Endothelial cell of umbilical vein (primary cell): ENCODE measurements at regions not wholly inside any gene's neighbourhood (a gene's known extent, or its start where the extent isn't known, plus 50 kb on each side); places are given as distances from the start of the nearest gene placed in this dataset.

Source experiments
- BruUV-seq: library from RNA; stranded (reverse); fragments of 400-500 nt; replicated peaks from 2 replicates; lab custom pipeline; 2021; lab: Mats Ljungman, UMichigan
- CTCF ChIA-PET: fragments of 300-600, 350-600 bp; sonication (Branson Sonifier 250); formaldehyde crosslinking; loops from one replicate; lab custom pipeline; 2021; ENCODE audit warnings: antibody characterized with exemption, inconsistent platforms; lab: Charles Lee
- POLR2A ChIA-PET: fragments of 300-600, 350-600 bp; sonication (Branson Sonifier 250); formaldehyde crosslinking; loops from one replicate; lab custom pipeline; 2021; ENCODE audit warnings: antibody characterized with exemption, inconsistent platforms; lab: Charles Lee
- DNase-seq: peaks from one replicate; pipeline ENCODE4 v3.0.0-alpha.2; 2011; ENCODE audit warnings: low read depth, low spot score
- FAIRE-seq: peaks from 2 replicates; lab custom pipeline; 2011; peaks lifted over from hg19 to GRCh38; lab: Jason Lieb, UNC
- H2AFZ ChIP-seq: 2 replicates; pipeline ENCODE4 v1.6.0; 2012; ENCODE audit warnings: low read depth, low read length, control low read depth, inconsistent platforms
- H3K27ac ChIP-seq: 2 replicates; pipeline ENCODE4 v1.5.1; 2011; ENCODE audit warnings: low read depth, mild to moderate bottlenecking, control low read depth, low read length, moderate library complexity; ENCODE audit not compliant: insufficient read depth
- H3K27me3 ChIP-seq, 2 experiments: 2 replicates each; pipeline versions ENCODE4 v1.6.0 to v1.6.1; 2011; ENCODE audit warnings: low read length in 2 of 2, mixed read lengths in 1 of 2; ENCODE audit not compliant: control insufficient read depth in 2 of 2, insufficient read depth in 2 of 2
- H3K36me3 ChIP-seq, 2 experiments: 2 replicates in 1 of 2; 3 replicates in 1 of 2; pipeline ENCODE4 v1.5.1; 2011; ENCODE audit warnings: low read length in 2 of 2, mild to moderate bottlenecking in 1 of 2, moderate library complexity in 1 of 2; ENCODE audit not compliant: control insufficient read depth in 2 of 2, insufficient read depth in 2 of 2; ENCODE audit errors: extremely low read depth in 1 of 2
- H3K4me1 ChIP-seq: 3 replicates; pipeline ENCODE4 v1.5.1; 2011; ENCODE audit warnings: mild to moderate bottlenecking, low read length; ENCODE audit not compliant: control insufficient read depth, insufficient read depth; ENCODE audit errors: extremely low read depth
- H3K4me2 ChIP-seq: 2 replicates; pipeline ENCODE4 v1.6.1; 2011; ENCODE audit warnings: low read length, control low read depth, mixed read lengths; ENCODE audit not compliant: insufficient read depth
- H3K4me3 ChIP-seq, 3 experiments: fragments of 200-600 bp in 1 of 3; sonication (generic), shearing (Covaris generic) in 1 of 3; replicated peaks in 1 of 3; 2 replicates each; pipeline ENCODE4 v1.5.1; 2011 to 2016; ENCODE audit warnings: control low read depth in 3 of 3, low read length in 3 of 3, mild to moderate bottlenecking in 2 of 3, inconsistent platforms in 1 of 3, low read depth in 1 of 3, moderate library complexity in 1 of 3; ENCODE audit not compliant: insufficient read depth in 1 of 3
- H3K79me2 ChIP-seq: 2 replicates; pipeline ENCODE4 v1.6.0; 2012; ENCODE audit warnings: low read length, inconsistent platforms; ENCODE audit not compliant: control insufficient read depth, insufficient read depth
- H3K9ac ChIP-seq: replicated peaks from 2 replicates; pipeline ENCODE3; 2011; ENCODE audit warnings: low read length, control low read depth; ENCODE audit not compliant: insufficient read depth; ENCODE audit errors: extremely low read depth
- H3K9me1 ChIP-seq: replicated peaks from 3 replicates; pipeline ENCODE4 v1.6.0; 2011; ENCODE audit warnings: mild to moderate bottlenecking, low read length; ENCODE audit not compliant: control insufficient read depth, insufficient read depth; ENCODE audit errors: extremely low read depth
- H3K9me3 ChIP-seq: replicated peaks from 2 replicates; pipeline ENCODE4 v1.5.1; 2012; ENCODE audit warnings: low read length, inconsistent platforms; ENCODE audit not compliant: control insufficient read depth, insufficient read depth
- H4K20me1 ChIP-seq: replicated peaks from 2 replicates; pipeline ENCODE3; 2011; ENCODE audit warnings: mild to moderate bottlenecking, low read length; ENCODE audit not compliant: control insufficient read depth, insufficient read depth; ENCODE audit errors: extremely low read depth
- EZH2 ChIP-seq: IDR thresholded peaks from 2 replicates; pipeline ENCODE4 v1.6.1; 2012; ENCODE audit warnings: borderline replicate concordance, low read depth, mild to moderate bottlenecking, moderate library complexity, low read length, inconsistent platforms; ENCODE audit not compliant: severe bottlenecking
- FOS ChIP-seq: IDR thresholded peaks from 2 replicates; pipeline ENCODE4 v1.6.1; 2011; ENCODE audit warnings: mild to moderate bottlenecking, low read length, moderate library complexity, borderline replicate concordance; ENCODE audit not compliant: insufficient read depth
- GATA2 ChIP-seq: IDR thresholded peaks from 2 replicates; pipeline ENCODE4 v1.7.0; 2011; ENCODE audit warnings: low read depth, mild to moderate bottlenecking, moderate library complexity, mixed read lengths, low read length; ENCODE audit not compliant: insufficient read length, insufficient read depth
- JUN ChIP-seq: IDR thresholded peaks from 2 replicates; pipeline ENCODE4 v1.6.1; 2011; ENCODE audit warnings: borderline replicate concordance, low read depth; ENCODE audit not compliant: insufficient read length, insufficient read depth
- MYC ChIP-seq: IDR thresholded peaks from one replicate; pipeline ENCODE4 v1.6.1; 2011; ENCODE audit warnings: mild to moderate bottlenecking, low read depth, low read length
- POLR2A ChIP-seq: IDR thresholded peaks from 2 replicates; pipeline ENCODE4 v1.6.1; 2012; ENCODE audit warnings: low read depth, mild to moderate bottlenecking, control low read depth, low read length
- POLR2AphosphoS5 ChIP-seq: IDR thresholded peaks from 2 replicates; pipeline ENCODE4 v1.6.1; 2012; ENCODE audit warnings: low read depth, mild to moderate bottlenecking, control low read depth, low read length, moderate library complexity; ENCODE audit not compliant: insufficient read depth
- dilution Hi-C: fragments of 300-500 bp; cut with MboI; formaldehyde crosslinking; loops from one replicate; pipeline ENCODE4 v1.15.0; 2019; ENCODE audit warnings: low sequenced_read_pairs; ENCODE audit not compliant: extremely low pct_ligation_motif_present
- intact Hi-C: fragments of 100-400 bp; cut with micrococcal nuclease; formaldehyde crosslinking; loops from one replicate; pipeline ENCODE4 v1.10.0; 2022
- TF ChIP-seq, protein P1 (sequence below), 2 donors: IDR thresholded peaks; 1 replicate in 1 of 2; 2 replicates in 1 of 2; pipeline ENCODE4 v1.5.1; 2011; ENCODE audit warnings: low read length in 2 of 2, mild to moderate bottlenecking in 2 of 2, moderate library complexity in 2 of 2, control low read depth in 1 of 2, inconsistent platforms in 1 of 2, low read depth in 1 of 2; ENCODE audit not compliant: insufficient read depth in 1 of 2; ENCODE audit errors: extremely low read depth in 1 of 2
- TF ChIP-seq, protein P2 (sequence below): IDR thresholded peaks from 2 replicates; pipeline ENCODE4 v1.6.1; 2011; ENCODE audit not compliant: insufficient read depth, insufficient read length

DNA sequence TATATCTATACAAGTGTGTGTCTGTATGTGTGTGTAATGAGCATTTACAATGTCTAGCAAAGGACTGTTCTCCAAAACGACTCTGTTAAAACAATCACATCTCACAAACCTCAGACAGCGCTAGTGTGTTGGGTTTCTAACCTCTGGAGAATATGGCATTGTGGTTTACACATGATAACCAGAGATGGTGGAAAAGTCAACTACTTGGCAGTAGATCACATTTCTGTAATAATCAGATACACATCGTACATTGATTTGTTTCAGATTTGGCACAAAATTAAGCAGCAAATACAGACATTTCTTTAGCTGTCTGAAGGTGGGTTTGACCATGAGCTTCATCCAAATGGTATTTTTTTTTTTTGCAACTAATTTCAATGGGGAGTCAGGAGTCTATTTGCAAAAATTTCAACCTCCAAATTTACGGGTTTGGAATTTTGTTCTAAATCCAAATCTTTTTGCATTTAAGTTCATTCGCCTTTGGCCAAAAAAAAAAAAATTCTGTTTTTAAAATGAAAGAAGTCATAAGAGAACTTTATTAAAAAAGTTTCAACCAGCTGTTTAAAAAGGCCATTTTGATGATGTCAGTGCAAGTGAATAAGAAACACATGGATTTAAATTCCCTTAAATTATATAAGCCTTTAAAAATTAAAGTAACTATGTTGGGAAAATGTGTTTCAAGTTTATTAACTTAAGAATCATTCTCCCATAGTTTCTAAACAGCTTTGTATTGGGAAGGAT is 127.8 kb downstream of the TMEM26 start:
- intact Hi-C loops: no loop called here
- no peak overlapping the region for H2AFZ ChIP-seq
- H4K20me1 ChIP-seq: no peaks in the 10 kb centered on the region
- dilution Hi-C loops: no loop called here
- H3K27ac ChIP-seq: no peak overlapping the region
- H3K4me2 ChIP-seq: no peak overlapping the region
- FAIRE-seq: no peak
- no TSS peak for BruUV-seq
- H3K9ac ChIP-seq: no peak overlapping the region
- POLR2A ChIA-PET: no interaction called here
- DNase-seq: no peak
- no peaks in the 10 kb centered on the region for H3K9me1 ChIP-seq
- no peaks in the 10 kb centered on the region for H3K4me1 ChIP-seq
- H3K27me3 ChIP-seq: peaks cover 0 to 1% of the 10 kb centered on the region in 2 experiments
- TF ChIP-seq MYC: no peak
- no peak for TF ChIP-seq POLR2A
- no peak for TF ChIP-seq JUN
- TF ChIP-seq, protein P1, sequence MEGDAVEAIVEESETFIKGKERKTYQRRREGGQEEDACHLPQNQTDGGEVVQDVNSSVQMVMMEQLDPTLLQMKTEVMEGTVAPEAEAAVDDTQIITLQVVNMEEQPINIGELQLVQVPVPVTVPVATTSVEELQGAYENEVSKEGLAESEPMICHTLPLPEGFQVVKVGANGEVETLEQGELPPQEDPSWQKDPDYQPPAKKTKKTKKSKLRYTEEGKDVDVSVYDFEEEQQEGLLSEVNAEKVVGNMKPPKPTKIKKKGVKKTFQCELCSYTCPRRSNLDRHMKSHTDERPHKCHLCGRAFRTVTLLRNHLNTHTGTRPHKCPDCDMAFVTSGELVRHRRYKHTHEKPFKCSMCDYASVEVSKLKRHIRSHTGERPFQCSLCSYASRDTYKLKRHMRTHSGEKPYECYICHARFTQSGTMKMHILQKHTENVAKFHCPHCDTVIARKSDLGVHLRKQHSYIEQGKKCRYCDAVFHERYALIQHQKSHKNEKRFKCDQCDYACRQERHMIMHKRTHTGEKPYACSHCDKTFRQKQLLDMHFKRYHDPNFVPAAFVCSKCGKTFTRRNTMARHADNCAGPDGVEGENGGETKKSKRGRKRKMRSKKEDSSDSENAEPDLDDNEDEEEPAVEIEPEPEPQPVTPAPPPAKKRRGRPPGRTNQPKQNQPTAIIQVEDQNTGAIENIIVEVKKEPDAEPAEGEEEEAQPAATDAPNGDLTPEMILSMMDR (IDR thresholded peaks at IDR 0.05; ENCODE audit: extremely low read depth in 1 of 2, insufficient read depth in 1 of 2, low read depth in 1 of 2, low read length in 2 of 2): no peak
- TF ChIP-seq, protein P2, sequence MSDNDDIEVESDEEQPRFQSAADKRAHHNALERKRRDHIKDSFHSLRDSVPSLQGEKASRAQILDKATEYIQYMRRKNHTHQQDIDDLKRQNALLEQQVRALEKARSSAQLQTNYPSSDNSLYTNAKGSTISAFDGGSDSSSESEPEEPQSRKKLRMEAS: no peak
- TF ChIP-seq POLR2AphosphoS5: no peak
- TF ChIP-seq FOS: no peak
- no peak for TF ChIP-seq GATA2
- no peak for TF ChIP-seq EZH2
- H3K4me3 ChIP-seq: no peak overlapping the region
- CTCF ChIA-PET: interaction anchor here (1.7 kb wide), 1 partner anchor 15 kb away, joined by 3 read pairs; no protein-coding TSS in a partner anchor
- no peaks in the 10 kb centered on the region for H3K36me3 ChIP-seq
- H3K79me2 ChIP-seq: no peaks in the 10 kb centered on the region
- H3K9me3 ChIP-seq: no peaks in the 10 kb centered on the region
